Lung (tissue), 11 donors: ENCODE measurements at regions not wholly inside any gene's neighbourhood (a gene's known extent, or its start where the extent isn't known, plus 50 kb on each side); places are given as distances from the start of the nearest gene placed in this dataset.

Experiments used
- ATAC-seq: fragments of 200-7000 bp; cut with Tn5 transposase; one replicate; pipeline ENCODE4 v1.9.1; 2020; ENCODE audit warnings: moderate number of reproducible peaks; ENCODE audit not compliant: insufficient read depth, low FRiP score
- DNase-seq, 3 donors: peaks; one replicate each; pipeline ENCODE4 v3.0.0-alpha.2; 2013 to 2017
- H3K27ac ChIP-seq, 2 donors: one replicate each; pipeline ENCODE4 v1.5.1; 2013; ENCODE audit warnings: mild to moderate bottlenecking in 2 of 2, moderate library complexity in 2 of 2, control low read depth in 1 of 2, inconsistent platforms in 1 of 2, low read depth in 1 of 2, low read length in 1 of 2
- H3K27me3 ChIP-seq, 3 donors: one replicate each; pipeline ENCODE4 v1.5.1; 2013; ENCODE audit warnings: low read length in 2 of 3; ENCODE audit not compliant: control insufficient read depth in 3 of 3, insufficient read depth in 3 of 3
- H3K36me3 ChIP-seq, 4 donors: one replicate each; pipeline ENCODE4 v1.5.1; 2013; ENCODE audit warnings: low read length in 4 of 4, mild to moderate bottlenecking in 1 of 4, moderate library complexity in 1 of 4; ENCODE audit not compliant: control insufficient read depth in 4 of 4, insufficient read depth in 4 of 4
- H3K4me1 ChIP-seq, 5 donors: one replicate each; pipeline ENCODE4 v1.5.1; 2013; ENCODE audit warnings: low read length in 5 of 5, mild to moderate bottlenecking in 2 of 5, moderate library complexity in 1 of 5; ENCODE audit not compliant: control insufficient read depth in 5 of 5, insufficient read depth in 5 of 5
- H3K4me3 ChIP-seq: one replicate; pipeline ENCODE4 v1.5.1; 2013; ENCODE audit warnings: mild to moderate bottlenecking, control low read depth, moderate library complexity
- H3K9ac ChIP-seq, 2 donors: one replicate each; pipeline ENCODE4 v1.5.1; 2013; ENCODE audit warnings: low read length in 2 of 2, control low read depth in 1 of 2; ENCODE audit not compliant: insufficient read depth in 1 of 2
- H3K9me3 ChIP-seq, 4 donors: one replicate each; pipeline ENCODE4 v1.5.1; 2013; ENCODE audit warnings: low read length in 3 of 4, mild to moderate bottlenecking in 1 of 4, moderate library complexity in 1 of 4; ENCODE audit not compliant: control insufficient read depth in 4 of 4, insufficient read depth in 3 of 4
- CTCF ChIP-seq: IDR thresholded peaks from 2 replicates; pipeline ENCODE4 v1.5.1; 2012; ENCODE audit warnings: mild to moderate bottlenecking; ENCODE audit errors: control extremely low read depth, extremely low read depth
- WGBS, 2 donors: extraction: QIAGEN DNeasy Blood & Tissue Kit; methylation state at CpG; one replicate each; pipeline ENCODE4 v1.1.7; 2013; 5-methylcytosine and 5-hydroxymethylcytosine counted together
- donor health status: control.
- donor health status: control.
- donor health status: Bipolar disorder and iron deficiency.
- donor health status: healthy.
- donor health status: DM: yes; HTN: yes; CAD: no.

DNA sequence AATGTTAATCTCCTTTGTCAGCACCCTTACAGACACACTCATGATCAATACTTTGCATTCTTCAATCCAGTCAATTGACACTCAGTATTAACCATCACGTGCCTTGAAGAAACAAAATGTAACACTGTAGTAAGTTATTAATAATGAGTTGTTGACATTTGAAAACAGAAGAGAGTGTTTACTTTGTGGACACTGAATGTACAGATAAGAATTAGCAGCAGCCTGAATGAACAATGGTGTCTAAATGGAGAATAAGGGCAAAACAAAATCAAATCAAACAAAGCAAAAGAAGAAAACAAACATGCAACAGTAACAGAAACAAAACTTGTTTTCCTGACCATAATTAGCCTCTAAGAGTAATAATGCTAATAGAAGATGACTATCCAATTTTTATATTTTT, 1191.1 kb upstream of the MIR17HG start:
- no peak for TF ChIP-seq CTCF
- Histone ChIP-seq H3K4me3 (no peak overlapping the region), H3K9ac (no peak overlapping the region), H3K4me1 (no peaks in the 10 kb centered on the region), H3K27me3 (no peaks in the 10 kb centered on the region), H3K9me3 (peaks cover 0 to 2% (median 0%) of the 10 kb centered on the region in 4 donors), H3K36me3 (no peaks in the 10 kb centered on the region), H3K27ac (no peak overlapping the region)
- WGBS, 2 donors: 35 to 50% methylated on average over 1 of the region's 1 CpG
- no peak for ATAC-seq
- DNase-seq: peak in 1 of 3 donors; percentile 6

- H3K9ac ChIP-seq: no peak overlapping the region
- no peaks in the 10 kb centered on the region for H3K4me1 ChIP-seq
- DNase-seq: no peak
- no peak for ATAC-seq
- no peaks in the 10 kb centered on the region for H3K36me3 ChIP-seq
- H3K27me3 ChIP-seq: no peaks in the 10 kb centered on the region
- TF ChIP-seq CTCF: no peak
- no peak overlapping the region for H3K27ac ChIP-seq
- no peak overlapping the region for H3K4me3 ChIP-seq
- no peaks in the 10 kb centered on the region for H3K9me3 ChIP-seq
- 86 to 94% methylated on average over 1 of the region's 1 CpG for WGBS, 2 donors
These were observed 1178.5 kb upstream of the MIR17HG start for GRCh38 chr13:90168953-90169352.

DNA sequence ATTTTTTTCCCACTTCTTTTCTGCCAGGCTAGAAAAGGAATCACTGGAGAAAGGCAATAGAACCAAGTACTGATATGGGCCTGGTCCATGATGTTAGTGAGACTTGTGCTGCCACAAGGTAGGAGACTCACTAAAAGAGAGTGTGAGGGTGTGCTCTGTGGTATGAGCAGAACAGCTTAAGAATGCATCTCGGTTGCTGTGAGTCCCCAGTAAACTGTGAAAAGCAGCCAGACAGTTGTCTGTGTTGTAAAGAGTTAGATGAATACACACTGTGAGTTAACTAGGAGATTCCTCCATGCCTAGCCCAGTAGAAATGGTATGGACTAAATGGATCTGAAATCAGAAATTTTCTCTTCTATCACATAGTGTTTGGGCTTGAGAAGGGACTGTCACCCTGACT, 1177.3 kb upstream of the MIR17HG start:
- TF ChIP-seq CTCF: no peak
- Histone ChIP-seq H3K27me3 (no peaks in the 10 kb centered on the region), H3K4me1 (no peaks in the 10 kb centered on the region), H3K27ac (no peak overlapping the region), H3K9me3 (no peaks in the 10 kb centered on the region), H3K36me3 (no peaks in the 10 kb centered on the region), H3K9ac (no peak overlapping the region), H3K4me3 (no peak overlapping the region)
- 58 to 70% methylated on average over 1 of the region's 1 CpG for WGBS, 2 donors
- ATAC-seq: no peak
- no peak for DNase-seq

- ATAC-seq: no peak
- Histone ChIP-seq H3K27ac (no peak overlapping the region), H3K36me3 (no peaks in the 10 kb centered on the region), H3K27me3 (no peaks in the 10 kb centered on the region), H3K4me1 (no peaks in the 10 kb centered on the region), H3K4me3 (no peak overlapping the region), H3K9me3 (no peaks in the 10 kb centered on the region), H3K9ac (no peak overlapping the region)
- DNase-seq: no peak
- TF ChIP-seq CTCF: no peak
- 46 to 47% methylated on average over 1 of the region's 1 CpG for WGBS, 2 donors
These were observed 1175.8 kb upstream of the MIR17HG start for GRCh38 chr13:90171649-90172048.
